Endothelial cell (in vitro differentiated cells): ENCODE measurements at regions not wholly inside any gene's neighbourhood (a gene's known extent, or its start where the extent isn't known, plus 50 kb on each side); places are given as distances from the start of the nearest gene placed in this dataset.
"Not testable (repeated sequence)": the region's sequence is repeated elsewhere in the genome, so short reads cannot be mapped to it uniquely, and the experiment has no call there.

ENCODE experiments used
- DNase-seq: peaks from one replicate; pipeline ENCODE4 v3.0.0; 2021; ENCODE audit warnings: low spot score
- H3K27ac Mint-ChIP-seq: one replicate; pipeline ENCODE4 v1.8.0; 2021; ENCODE audit warnings: mixed read lengths, inconsistent platforms; ENCODE audit not compliant: unreplicated experiment
- H3K27me3 Mint-ChIP-seq: one replicate; pipeline ENCODE4 v1.8.0; 2021; ENCODE audit warnings: mild to moderate bottlenecking, moderate library complexity, mixed read lengths, inconsistent platforms; ENCODE audit not compliant: unreplicated experiment
- H3K36me3 Mint-ChIP-seq: one replicate; pipeline ENCODE4 v1.8.0; 2021; ENCODE audit warnings: mild to moderate bottlenecking, low read depth, mixed read lengths, inconsistent platforms; ENCODE audit not compliant: unreplicated experiment
- H3K4me1 Mint-ChIP-seq: one replicate; pipeline ENCODE4 v1.8.0; 2021; ENCODE audit warnings: mild to moderate bottlenecking, mixed read lengths, inconsistent platforms; ENCODE audit not compliant: unreplicated experiment
- H3K4me3 Mint-ChIP-seq: one replicate; pipeline ENCODE4 v1.8.0; 2021; ENCODE audit warnings: mild to moderate bottlenecking, mixed read lengths, inconsistent platforms; ENCODE audit not compliant: unreplicated experiment
- H3K9me3 Mint-ChIP-seq: one replicate; pipeline ENCODE4 v1.8.0; 2021; ENCODE audit warnings: mixed read lengths, inconsistent platforms; ENCODE audit not compliant: unreplicated experiment
- TF ChIP-seq, protein P1 (sequence below): fragments of 200-600 bp; sonication (generic); IDR thresholded peaks from one replicate; pipeline ENCODE4 v1.5.0; 2021; ENCODE audit warnings: antibody characterized with exemption; ENCODE audit not compliant: unreplicated experiment

DNA sequence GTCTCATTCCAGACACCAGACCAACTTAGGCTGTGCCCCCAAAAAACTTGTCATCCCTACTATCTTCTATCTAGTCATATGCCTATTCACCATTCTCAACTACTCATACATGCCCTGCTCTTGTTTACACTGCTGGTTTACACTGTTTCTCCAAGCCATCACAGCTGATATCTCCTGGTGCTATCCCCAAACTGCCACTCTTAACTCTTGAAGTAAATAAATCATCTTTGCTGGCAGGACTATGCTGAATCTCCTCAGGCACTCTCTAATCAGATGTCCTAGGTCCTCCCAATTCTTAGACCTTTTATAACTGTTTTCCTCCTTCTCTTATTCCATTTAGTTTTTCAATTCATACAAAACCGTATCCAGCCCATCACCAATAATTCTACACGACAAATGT lies 81.9 kb downstream of the EBNA1BP2 start:
- not testable (repeated sequence) for H3K4me1 Mint-ChIP-seq, H3K9me3 Mint-ChIP-seq, H3K36me3 Mint-ChIP-seq, H3K27ac Mint-ChIP-seq, H3K27me3 Mint-ChIP-seq, H3K4me3 Mint-ChIP-seq, DNase-seq

DNA sequence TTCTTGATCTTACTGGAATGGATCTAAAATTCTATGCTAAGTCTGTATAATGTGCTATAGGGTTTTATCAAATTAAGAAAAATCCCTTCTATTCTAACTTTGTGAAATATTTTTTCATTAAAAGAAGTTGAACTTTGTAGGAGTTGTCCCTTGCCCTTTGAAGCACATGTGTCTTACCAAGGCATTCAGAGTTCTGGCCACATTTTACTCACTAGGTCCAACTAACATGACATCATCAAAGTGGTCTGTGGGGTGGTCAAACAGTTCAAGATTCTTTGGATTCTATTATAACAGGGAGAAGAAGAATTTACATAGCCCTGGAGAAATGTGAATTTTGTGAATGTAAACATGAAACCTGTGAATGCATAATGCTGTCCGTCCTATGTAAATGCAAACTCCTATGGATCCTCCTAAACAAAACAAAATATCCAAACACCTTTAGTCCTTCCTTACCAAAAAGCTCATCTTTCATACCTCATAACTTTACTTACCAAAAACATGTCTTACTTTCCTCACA lies 88.7 kb downstream of the EBNA1BP2 start:
- Mint-ChIP-seq H3K27ac (no peak overlapping the region), H3K27me3 (peaks cover 2% of the 10 kb centered on the region)
- DNase-seq: no peak

DNA sequence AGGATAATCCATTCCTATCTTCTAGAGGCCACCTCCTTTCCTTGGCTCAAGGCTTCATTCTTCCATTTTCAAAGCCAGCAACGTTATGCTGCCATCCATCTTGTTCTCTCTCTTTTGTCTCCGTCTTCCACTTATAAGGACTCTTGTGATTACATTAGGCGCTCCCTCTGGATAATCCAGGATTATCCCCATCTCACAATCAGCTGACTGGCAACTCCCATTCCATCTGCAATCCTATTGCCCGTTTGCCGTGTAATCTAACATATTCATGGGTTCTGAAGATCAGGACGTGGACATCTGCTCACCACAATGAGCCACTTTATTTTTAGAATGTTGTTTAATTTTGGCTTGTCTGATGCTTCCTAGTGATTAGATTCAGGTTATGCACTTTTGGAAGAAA lies 89.3 kb downstream of the EBNA1BP2 start:
- TF ChIP-seq, protein P1, sequence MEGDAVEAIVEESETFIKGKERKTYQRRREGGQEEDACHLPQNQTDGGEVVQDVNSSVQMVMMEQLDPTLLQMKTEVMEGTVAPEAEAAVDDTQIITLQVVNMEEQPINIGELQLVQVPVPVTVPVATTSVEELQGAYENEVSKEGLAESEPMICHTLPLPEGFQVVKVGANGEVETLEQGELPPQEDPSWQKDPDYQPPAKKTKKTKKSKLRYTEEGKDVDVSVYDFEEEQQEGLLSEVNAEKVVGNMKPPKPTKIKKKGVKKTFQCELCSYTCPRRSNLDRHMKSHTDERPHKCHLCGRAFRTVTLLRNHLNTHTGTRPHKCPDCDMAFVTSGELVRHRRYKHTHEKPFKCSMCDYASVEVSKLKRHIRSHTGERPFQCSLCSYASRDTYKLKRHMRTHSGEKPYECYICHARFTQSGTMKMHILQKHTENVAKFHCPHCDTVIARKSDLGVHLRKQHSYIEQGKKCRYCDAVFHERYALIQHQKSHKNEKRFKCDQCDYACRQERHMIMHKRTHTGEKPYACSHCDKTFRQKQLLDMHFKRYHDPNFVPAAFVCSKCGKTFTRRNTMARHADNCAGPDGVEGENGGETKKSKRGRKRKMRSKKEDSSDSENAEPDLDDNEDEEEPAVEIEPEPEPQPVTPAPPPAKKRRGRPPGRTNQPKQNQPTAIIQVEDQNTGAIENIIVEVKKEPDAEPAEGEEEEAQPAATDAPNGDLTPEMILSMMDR: no peak
- H3K9me3 Mint-ChIP-seq: no peaks in the 10 kb centered on the region
- H3K36me3 Mint-ChIP-seq: no peaks in the 10 kb centered on the region
- H3K4me1 Mint-ChIP-seq: no peaks in the 10 kb centered on the region
- DNase-seq: no peak
- H3K27ac Mint-ChIP-seq: no peak overlapping the region
- no peak overlapping the region for H3K4me3 Mint-ChIP-seq
- H3K27me3 Mint-ChIP-seq: no peaks in the 10 kb centered on the region

More for the DNA sequence above, 88.7 kb downstream of the EBNA1BP2 start:
- Mint-ChIP-seq H3K4me3 (no peak overlapping the region), H3K9me3 (no peaks in the 10 kb centered on the region), H3K4me1 (no peaks in the 10 kb centered on the region), H3K36me3 (no peaks in the 10 kb centered on the region)
- TF ChIP-seq, protein P1: no peak

DNA sequence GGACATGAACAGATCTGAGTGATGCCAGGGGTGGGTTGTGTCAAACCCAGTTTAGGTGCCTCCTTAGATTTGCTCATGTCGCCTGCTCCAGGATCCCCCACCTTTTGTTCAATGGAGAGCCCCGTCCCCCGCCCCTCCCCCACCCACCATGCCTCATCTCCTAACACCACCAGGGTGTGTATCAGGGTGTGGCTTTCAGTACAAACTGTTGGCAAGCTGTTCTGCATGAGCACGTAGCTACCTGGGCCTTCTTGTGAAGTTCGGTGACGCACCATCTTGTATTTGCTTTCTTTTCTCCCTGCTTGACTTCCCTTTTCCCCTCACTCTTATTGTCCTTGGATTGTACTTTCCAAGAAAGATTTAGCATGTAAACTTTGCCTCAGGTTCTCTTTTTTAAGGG lies 94.8 kb downstream of the EBNA1BP2 start:
- no peaks in the 10 kb centered on the region for H3K9me3 Mint-ChIP-seq
- no peak for DNase-seq
- TF ChIP-seq, protein P1: no peak

DNA sequence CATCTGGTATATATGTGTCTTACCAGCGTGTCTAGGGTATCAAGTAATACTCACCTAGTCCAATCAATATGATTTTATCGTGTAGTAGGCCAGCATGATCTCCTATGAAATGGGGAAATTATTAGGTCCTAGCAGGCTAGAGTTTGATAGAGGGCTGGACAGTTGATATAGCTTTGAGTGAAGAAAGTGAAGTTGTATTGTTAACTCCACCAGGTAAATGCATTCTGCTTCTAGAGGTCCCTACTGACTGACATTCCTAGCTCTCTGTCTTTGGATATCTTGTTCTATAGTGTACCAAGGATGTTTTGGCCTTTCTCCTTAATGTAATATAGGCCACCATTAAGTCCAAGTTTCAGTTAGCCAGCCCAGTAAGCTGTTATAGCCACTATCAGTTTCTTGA lies 97.4 kb downstream of the EBNA1BP2 start:
- H3K27ac Mint-ChIP-seq: no peak overlapping the region
- TF ChIP-seq, protein P1: no peak
- H3K4me1 Mint-ChIP-seq: peaks cover 23% of the 10 kb centered on the region
- no peak overlapping the region for H3K4me3 Mint-ChIP-seq
- DNase-seq: no peak
- no peaks in the 10 kb centered on the region for H3K36me3 Mint-ChIP-seq
- H3K9me3 Mint-ChIP-seq: no peaks in the 10 kb centered on the region
- H3K27me3 Mint-ChIP-seq: no peaks in the 10 kb centered on the region

More for the DNA sequence above, 94.8 kb downstream of the EBNA1BP2 start:
- H3K4me3 Mint-ChIP-seq: no peak overlapping the region
- no peaks in the 10 kb centered on the region for H3K36me3 Mint-ChIP-seq
- no peaks in the 10 kb centered on the region for H3K27me3 Mint-ChIP-seq
- no peak overlapping the region for H3K27ac Mint-ChIP-seq
- H3K4me1 Mint-ChIP-seq: peaks cover 6% of the 10 kb centered on the region
